Smooth muscle cell (in vitro differentiated cells): ENCODE measurements at regions not wholly inside any gene's neighbourhood (a gene's known extent, or its start where the extent isn't known, plus 50 kb on each side); places are given as distances from the start of the nearest gene placed in this dataset.

ENCODE experiments used
- DNase-seq: peaks from one replicate; lab custom pipeline; 2025; ENCODE audit not compliant: unreplicated experiment; lab: John Stamatoyannopoulos, UW
- H2AFZ ChIP-seq: fragments of 200-600 bp; sonication (generic); 2 replicates; pipeline ENCODE4 v1.6.0; 2016; ENCODE audit warnings: antibody characterized with exemption, low read depth, mild to moderate bottlenecking
- H3F3A ChIP-seq: fragments of 200-600 bp; sonication (generic); 2 replicates; pipeline ENCODE4 v1.6.0; 2017; ENCODE audit warnings: antibody characterized with exemption, low read depth
- H3K27ac ChIP-seq: fragments of 200-600 bp; sonication (generic); 2 replicates; pipeline ENCODE4 v1.5.1; 2016; ENCODE audit warnings: low read depth, mild to moderate bottlenecking
- H3K27me3 ChIP-seq: fragments of 200-600 bp; sonication (generic); 2 replicates; pipeline ENCODE4 v1.6.1; 2016; ENCODE audit warnings: low read depth, mild to moderate bottlenecking
- H3K36me3 ChIP-seq: fragments of 200-600 bp; sonication (generic); 2 replicates; pipeline ENCODE4 v1.5.1; 2016; ENCODE audit warnings: low read depth
- H3K4me1 ChIP-seq: fragments of 200-600 bp; sonication (generic); 2 replicates; pipeline ENCODE4 v1.5.1; 2016; ENCODE audit warnings: low read depth
- H3K4me2 ChIP-seq: fragments of 200-600 bp; sonication (generic); 2 replicates; pipeline ENCODE4 v1.6.0; 2016; ENCODE audit warnings: mild to moderate bottlenecking
- H3K4me3 ChIP-seq: fragments of 200-600 bp; sonication (generic); 2 replicates; pipeline ENCODE4 v1.5.1; 2016; ENCODE audit warnings: mild to moderate bottlenecking
- H3K79me2 ChIP-seq: fragments of 200-600 bp; sonication (generic); 2 replicates; pipeline ENCODE4 v1.6.0; 2016; ENCODE audit warnings: low read depth, mild to moderate bottlenecking
- H3K9ac ChIP-seq: fragments of 200-600 bp; sonication (generic); 2 replicates; pipeline ENCODE4 v1.6.0; 2016; ENCODE audit warnings: low read depth
- H3K9me3 ChIP-seq: fragments of 200-600 bp; sonication (generic); replicated peaks from 2 replicates; pipeline ENCODE4 v1.5.1; 2016; ENCODE audit warnings: low read depth
- H4K20me1 ChIP-seq: fragments of 200-600 bp; sonication (generic); 2 replicates; pipeline ENCODE4 v1.6.0; 2016; ENCODE audit warnings: low read depth
- WGBS: methylation state at CpG from one replicate; pipeline ENCODE4 v1.1.7; 2016; ENCODE audit warnings: low lambda C conversion rate; 5-methylcytosine and 5-hydroxymethylcytosine counted together
- TF ChIP-seq, protein P1 (sequence below): fragments of 200-600 bp; sonication (generic); IDR thresholded peaks from 2 replicates; pipeline ENCODE4 v1.5.1; 2017; ENCODE audit warnings: borderline replicate concordance, mild to moderate bottlenecking, antibody characterized with exemption; ENCODE audit not compliant: insufficient read depth, poor library complexity, severe bottlenecking

DNA sequence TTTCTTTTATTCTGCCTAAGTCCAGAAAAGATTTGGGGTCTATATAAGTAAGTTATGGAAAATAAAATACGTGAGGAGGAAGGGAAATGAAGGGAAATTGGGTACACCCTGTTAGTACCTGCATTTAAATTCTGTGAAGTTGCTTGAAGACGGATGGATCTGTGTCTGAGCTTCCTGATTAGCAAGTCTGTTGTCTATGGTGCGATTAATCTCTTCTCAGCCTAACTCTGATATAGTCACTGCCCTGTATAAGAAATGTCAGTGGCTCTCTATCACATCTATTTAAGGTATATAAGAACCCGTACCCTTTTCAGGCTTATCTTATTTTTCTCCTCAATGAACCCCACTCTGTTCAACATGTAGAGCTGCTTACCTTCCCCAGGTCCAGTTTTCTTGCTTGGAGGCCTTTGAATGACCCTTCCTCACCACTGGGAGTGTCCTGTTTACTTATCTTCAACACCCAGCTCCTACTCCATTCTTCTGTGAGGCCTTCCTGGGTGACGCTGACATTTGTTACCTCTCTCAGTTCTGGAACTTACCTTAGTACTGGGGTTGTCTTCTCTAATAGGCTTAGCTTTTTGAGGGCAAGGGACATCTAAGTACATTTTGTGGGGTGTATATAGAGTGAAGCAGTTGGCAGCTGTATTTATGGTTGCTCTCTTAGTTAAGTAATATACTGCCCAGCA, 149.6 kb upstream of the PRPS1L1 start:
- Histone ChIP-seq H2AFZ (no peak overlapping the region), H3K4me2 (no peak overlapping the region), H3K36me3 (no peaks in the 10 kb centered on the region), H3K4me3 (no peak overlapping the region), H4K20me1 (no peaks in the 10 kb centered on the region), H3K79me2 (no peaks in the 10 kb centered on the region), H3K27me3 (no peaks in the 10 kb centered on the region), H3K9me3 (no peaks in the 10 kb centered on the region), H3K4me1 (no peaks in the 10 kb centered on the region), H3F3A (no peaks in the 10 kb centered on the region), H3K9ac (no peak overlapping the region), H3K27ac (no peak overlapping the region)
- 93% methylated on average over 5 of the region's 5 CpGs for WGBS
- TF ChIP-seq, protein P1, sequence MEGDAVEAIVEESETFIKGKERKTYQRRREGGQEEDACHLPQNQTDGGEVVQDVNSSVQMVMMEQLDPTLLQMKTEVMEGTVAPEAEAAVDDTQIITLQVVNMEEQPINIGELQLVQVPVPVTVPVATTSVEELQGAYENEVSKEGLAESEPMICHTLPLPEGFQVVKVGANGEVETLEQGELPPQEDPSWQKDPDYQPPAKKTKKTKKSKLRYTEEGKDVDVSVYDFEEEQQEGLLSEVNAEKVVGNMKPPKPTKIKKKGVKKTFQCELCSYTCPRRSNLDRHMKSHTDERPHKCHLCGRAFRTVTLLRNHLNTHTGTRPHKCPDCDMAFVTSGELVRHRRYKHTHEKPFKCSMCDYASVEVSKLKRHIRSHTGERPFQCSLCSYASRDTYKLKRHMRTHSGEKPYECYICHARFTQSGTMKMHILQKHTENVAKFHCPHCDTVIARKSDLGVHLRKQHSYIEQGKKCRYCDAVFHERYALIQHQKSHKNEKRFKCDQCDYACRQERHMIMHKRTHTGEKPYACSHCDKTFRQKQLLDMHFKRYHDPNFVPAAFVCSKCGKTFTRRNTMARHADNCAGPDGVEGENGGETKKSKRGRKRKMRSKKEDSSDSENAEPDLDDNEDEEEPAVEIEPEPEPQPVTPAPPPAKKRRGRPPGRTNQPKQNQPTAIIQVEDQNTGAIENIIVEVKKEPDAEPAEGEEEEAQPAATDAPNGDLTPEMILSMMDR, result no peak
- DNase-seq, result no peak

DNA sequence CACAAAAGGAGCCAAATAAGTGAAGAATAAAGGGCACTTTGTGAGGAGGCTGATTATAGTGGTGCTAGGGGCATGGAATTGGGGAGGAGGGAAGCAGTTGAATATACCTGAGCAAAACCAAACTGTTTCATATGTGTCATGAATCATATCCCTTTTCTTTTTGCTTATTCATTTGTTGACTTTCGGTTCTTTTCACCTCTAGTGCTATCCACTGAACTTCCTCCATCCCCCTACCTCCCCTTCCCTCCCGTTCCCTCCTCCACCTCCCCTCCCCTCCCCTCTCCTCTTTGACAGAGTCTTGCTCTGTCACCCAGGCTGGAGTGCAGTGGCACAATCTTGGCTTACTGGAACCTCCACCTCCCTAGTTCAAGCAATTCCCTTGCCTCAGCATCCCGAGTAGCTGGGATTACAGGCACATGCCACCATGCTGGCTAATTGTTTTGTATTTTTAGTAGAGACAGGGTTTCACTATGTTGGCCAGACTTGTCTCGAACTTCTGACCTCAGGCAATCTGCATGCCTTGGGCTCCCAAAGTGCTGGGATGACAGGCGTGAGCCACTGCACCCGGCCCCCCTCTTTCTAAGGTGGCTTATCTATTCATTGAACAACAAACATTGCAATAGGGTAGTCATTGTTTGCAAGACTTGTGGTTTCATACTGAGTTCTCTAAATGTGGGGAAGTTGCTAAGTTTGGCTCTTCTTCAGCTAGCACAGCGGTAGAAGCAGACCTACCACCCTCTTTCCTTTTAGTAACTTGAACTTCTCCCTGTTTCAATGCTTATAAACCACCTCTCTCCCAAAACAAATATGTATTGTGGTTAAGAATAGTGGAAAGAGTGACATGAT, 150.4 kb upstream of the PRPS1L1 start:
- WGBS, result 74% methylated on average over 6 of the region's 7 CpGs
- no peak overlapping the region for H3K4me2 ChIP-seq

DNA sequence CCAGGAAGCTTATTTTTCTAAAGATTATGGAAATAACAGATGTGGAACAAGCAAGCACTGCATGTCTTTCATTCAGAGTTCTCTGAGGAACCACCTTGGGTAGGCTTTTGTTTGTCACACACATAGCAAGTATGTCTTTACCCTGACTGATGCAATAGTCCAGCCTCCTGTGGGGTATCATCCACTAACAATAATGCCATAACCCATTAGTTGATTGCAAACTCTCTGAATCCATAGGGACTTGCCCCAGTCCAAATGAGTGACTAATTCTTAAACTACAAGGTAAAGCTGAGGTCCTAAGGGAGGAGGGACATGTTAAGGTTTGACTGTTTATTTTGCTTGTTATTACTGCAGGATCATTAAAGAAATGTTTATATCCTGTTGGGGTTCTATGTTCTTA, 151.4 kb upstream of the PRPS1L1 start:
- no peaks in the 10 kb centered on the region for H3K27me3 ChIP-seq
- H3K27ac ChIP-seq, result no peak overlapping the region
- no peaks in the 10 kb centered on the region for H3K36me3 ChIP-seq
- no peak overlapping the region for H3K9ac ChIP-seq
- TF ChIP-seq, protein P1, result no peak
- H3K4me1 ChIP-seq, result no peaks in the 10 kb centered on the region
- H3K4me3 ChIP-seq, result no peak overlapping the region
- no peaks in the 10 kb centered on the region for H3F3A ChIP-seq
- no peak overlapping the region for H3K4me2 ChIP-seq
- no peaks in the 10 kb centered on the region for H3K79me2 ChIP-seq
- no peaks in the 10 kb centered on the region for H3K9me3 ChIP-seq
- H4K20me1 ChIP-seq, result no peaks in the 10 kb centered on the region
- DNase-seq, result no peak
- no peak overlapping the region for H2AFZ ChIP-seq

More for the DNA sequence above, 150.4 kb upstream of the PRPS1L1 start:
- Histone ChIP-seq H3K4me1 (no peaks in the 10 kb centered on the region), H2AFZ (no peak overlapping the region), H3F3A (no peaks in the 10 kb centered on the region), H3K27ac (no peak overlapping the region), H4K20me1 (no peaks in the 10 kb centered on the region), H3K9me3 (no peaks in the 10 kb centered on the region), H3K79me2 (no peaks in the 10 kb centered on the region), H3K4me3 (no peak overlapping the region), H3K36me3 (no peaks in the 10 kb centered on the region), H3K9ac (no peak overlapping the region), H3K27me3 (no peaks in the 10 kb centered on the region)
- no peak for DNase-seq
- TF ChIP-seq, protein P1, result no peak
